Loucy (cell line): ENCODE measurements at regions not wholly inside any gene's neighbourhood (a gene's known extent, or its start where the extent isn't known, plus 50 kb on each side); places are given as distances from the start of the nearest gene placed in this dataset.

ENCODE experiments used
- EZH2phosphoT487 ChIP-seq: fragments of 200-600 bp; IDR thresholded peaks from 2 replicates; pipeline ENCODE4 v1.6.1; 2018; ENCODE audit warnings: antibody characterized with exemption, mild to moderate bottlenecking, moderate library complexity, borderline replicate concordance
- TF ChIP-seq, protein P1 (sequence below): fragments of 200-600 bp; sonication (generic); conservative IDR thresholded peaks from 2 replicates; pipeline ENCODE4 v1.5.1; 2014; ENCODE audit warnings: mild to moderate bottlenecking, antibody characterized with exemption, low read length

DNA sequence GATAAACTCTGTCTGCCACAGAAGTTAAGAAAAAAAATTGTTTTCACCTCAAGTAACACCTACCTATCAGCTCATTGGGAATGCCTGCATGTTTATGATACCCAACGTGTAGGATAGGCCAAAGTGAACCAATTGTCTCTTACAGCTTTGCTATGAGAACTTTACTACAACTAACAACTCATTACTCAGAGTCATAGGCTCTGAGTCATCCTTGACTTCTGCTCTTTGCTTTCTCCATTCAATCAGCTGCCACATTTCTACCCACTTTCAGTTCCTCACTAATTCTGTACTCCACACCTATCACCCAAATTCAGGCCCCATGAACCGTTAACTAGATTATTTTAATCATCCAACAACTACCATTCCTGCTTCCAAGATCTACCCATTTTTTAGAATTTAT, 843.9 kb downstream of the TUSC7 start:
- TF ChIP-seq, protein P1, sequence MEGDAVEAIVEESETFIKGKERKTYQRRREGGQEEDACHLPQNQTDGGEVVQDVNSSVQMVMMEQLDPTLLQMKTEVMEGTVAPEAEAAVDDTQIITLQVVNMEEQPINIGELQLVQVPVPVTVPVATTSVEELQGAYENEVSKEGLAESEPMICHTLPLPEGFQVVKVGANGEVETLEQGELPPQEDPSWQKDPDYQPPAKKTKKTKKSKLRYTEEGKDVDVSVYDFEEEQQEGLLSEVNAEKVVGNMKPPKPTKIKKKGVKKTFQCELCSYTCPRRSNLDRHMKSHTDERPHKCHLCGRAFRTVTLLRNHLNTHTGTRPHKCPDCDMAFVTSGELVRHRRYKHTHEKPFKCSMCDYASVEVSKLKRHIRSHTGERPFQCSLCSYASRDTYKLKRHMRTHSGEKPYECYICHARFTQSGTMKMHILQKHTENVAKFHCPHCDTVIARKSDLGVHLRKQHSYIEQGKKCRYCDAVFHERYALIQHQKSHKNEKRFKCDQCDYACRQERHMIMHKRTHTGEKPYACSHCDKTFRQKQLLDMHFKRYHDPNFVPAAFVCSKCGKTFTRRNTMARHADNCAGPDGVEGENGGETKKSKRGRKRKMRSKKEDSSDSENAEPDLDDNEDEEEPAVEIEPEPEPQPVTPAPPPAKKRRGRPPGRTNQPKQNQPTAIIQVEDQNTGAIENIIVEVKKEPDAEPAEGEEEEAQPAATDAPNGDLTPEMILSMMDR = no peak
- no peak for TF ChIP-seq EZH2phosphoT487
